Endodermal cell (in vitro differentiated cells): ENCODE measurements at regions not wholly inside any gene's neighbourhood (a gene's known extent, or its start where the extent isn't known, plus 50 kb on each side); places are given as distances from the start of the nearest gene placed in this dataset.

ENCODE experiments used
- DNase-seq: peaks from one replicate; pipeline ENCODE4 v3.0.0-alpha.2; 2017
- H3K27ac ChIP-seq: 2 replicates; pipeline ENCODE4 v1.5.1; 2013; ENCODE audit warnings: mild to moderate bottlenecking, low read depth, low read length, moderate library complexity
- H3K27me3 ChIP-seq: 2 replicates; pipeline ENCODE4 v1.6.1; 2013; ENCODE audit warnings: mild to moderate bottlenecking, low read length, moderate library complexity; ENCODE audit not compliant: insufficient read depth, control insufficient read depth, poor library complexity, severe bottlenecking
- H3K36me3 ChIP-seq: 2 replicates; pipeline ENCODE4 v1.7.0; 2013; ENCODE audit warnings: mild to moderate bottlenecking, low read length, moderate library complexity; ENCODE audit not compliant: control insufficient read depth, insufficient read depth
- H3K4me1 ChIP-seq: one replicate; pipeline ENCODE4 v1.7.0; 2013; ENCODE audit warnings: low read length; ENCODE audit not compliant: control insufficient read depth, insufficient read depth
- H3K4me3 ChIP-seq: 2 replicates; pipeline ENCODE4 v1.5.1; 2013; ENCODE audit warnings: mild to moderate bottlenecking, low read length, moderate library complexity
- H3K9ac ChIP-seq: 2 replicates; pipeline ENCODE4 v1.6.1; 2013; ENCODE audit warnings: mild to moderate bottlenecking, low read length, moderate library complexity; ENCODE audit not compliant: poor library complexity, severe bottlenecking; ENCODE audit errors: extremely low read depth
- H3K9me3 ChIP-seq: 2 replicates; pipeline ENCODE4 v1.6.1; 2013; ENCODE audit warnings: mild to moderate bottlenecking, low read length, moderate library complexity; ENCODE audit not compliant: control insufficient read depth
- H3K27ac Mint-ChIP-seq: 2 replicates; pipeline ENCODE4 v1.8.0; 2020; ENCODE audit warnings: mixed read lengths
- H3K27me3 Mint-ChIP-seq: 2 replicates; pipeline ENCODE4 v1.8.0; 2021; ENCODE audit warnings: mild to moderate bottlenecking, mixed read lengths; ENCODE audit not compliant: insufficient read depth
- H3K36me3 Mint-ChIP-seq: 2 replicates; pipeline ENCODE4 v1.8.0; 2020; ENCODE audit warnings: low read depth, mixed read lengths
- H3K4me1 Mint-ChIP-seq: 2 replicates; pipeline ENCODE4 v1.8.0; 2020; ENCODE audit warnings: mixed read lengths
- H3K4me3 Mint-ChIP-seq: 2 replicates; pipeline ENCODE4 v1.8.0; 2020; ENCODE audit warnings: mild to moderate bottlenecking, moderate library complexity, mixed read lengths
- H3K9me3 Mint-ChIP-seq: 2 replicates; pipeline ENCODE4 v1.8.0; 2020; ENCODE audit warnings: mild to moderate bottlenecking, mixed read lengths
- WGBS, 2 experiments: methylation state at CpG; one replicate each; pipeline versions ENCODE4 v1.1.5 to v1.1.7; 2013; ENCODE audit warnings: missing lambda C conversion rate in 2 of 2, mixed read lengths in 1 of 2; ENCODE audit not compliant: insufficient coverage in 1 of 2, insufficient read length in 1 of 2; 5-methylcytosine and 5-hydroxymethylcytosine counted together
- TF ChIP-seq, protein P1 (sequence below): fragments of 200-600 bp; sonication (generic); conservative IDR thresholded peaks from 2 replicates; pipeline ENCODE4 v1.5.0; 2021; ENCODE audit warnings: antibody characterized with exemption, mild to moderate bottlenecking

DNA sequence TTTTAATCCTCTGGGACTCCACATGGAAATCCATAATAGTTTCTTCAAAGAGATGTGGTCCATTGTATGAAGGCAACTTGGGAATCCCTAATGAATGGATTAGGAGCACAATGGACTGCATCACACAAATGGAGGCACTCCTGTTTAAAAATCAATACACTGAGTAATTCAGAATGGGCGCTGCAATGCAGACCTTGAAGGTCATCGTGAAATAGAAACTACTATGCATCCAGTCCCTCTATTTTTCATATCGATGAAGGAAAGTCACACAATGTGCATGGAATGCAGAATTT is 98.8 kb upstream of the EGFL6 start:
- H3K4me1 ChIP-seq = no peaks in the 10 kb centered on the region
- H3K4me1 Mint-ChIP-seq = no peaks in the 10 kb centered on the region
- no peak overlapping the region for H3K27ac Mint-ChIP-seq
- H3K4me3 ChIP-seq = no peak overlapping the region
- 100% methylated on average over 3 of the region's 3 CpGs; no CpG with 5 or more reads in 1 of the 2 experiments for WGBS, 2 experiments
- H3K36me3 Mint-ChIP-seq = no peaks in the 10 kb centered on the region
- H3K9ac ChIP-seq = no peak overlapping the region
- no peaks in the 10 kb centered on the region for H3K9me3 ChIP-seq
- no peak overlapping the region for H3K27ac ChIP-seq
- DNase-seq = no peak
- no peaks in the 10 kb centered on the region for H3K36me3 ChIP-seq
- peaks cover 45% of the 10 kb centered on the region for H3K9me3 Mint-ChIP-seq
- no peak overlapping the region for H3K4me3 Mint-ChIP-seq
- TF ChIP-seq, protein P1, sequence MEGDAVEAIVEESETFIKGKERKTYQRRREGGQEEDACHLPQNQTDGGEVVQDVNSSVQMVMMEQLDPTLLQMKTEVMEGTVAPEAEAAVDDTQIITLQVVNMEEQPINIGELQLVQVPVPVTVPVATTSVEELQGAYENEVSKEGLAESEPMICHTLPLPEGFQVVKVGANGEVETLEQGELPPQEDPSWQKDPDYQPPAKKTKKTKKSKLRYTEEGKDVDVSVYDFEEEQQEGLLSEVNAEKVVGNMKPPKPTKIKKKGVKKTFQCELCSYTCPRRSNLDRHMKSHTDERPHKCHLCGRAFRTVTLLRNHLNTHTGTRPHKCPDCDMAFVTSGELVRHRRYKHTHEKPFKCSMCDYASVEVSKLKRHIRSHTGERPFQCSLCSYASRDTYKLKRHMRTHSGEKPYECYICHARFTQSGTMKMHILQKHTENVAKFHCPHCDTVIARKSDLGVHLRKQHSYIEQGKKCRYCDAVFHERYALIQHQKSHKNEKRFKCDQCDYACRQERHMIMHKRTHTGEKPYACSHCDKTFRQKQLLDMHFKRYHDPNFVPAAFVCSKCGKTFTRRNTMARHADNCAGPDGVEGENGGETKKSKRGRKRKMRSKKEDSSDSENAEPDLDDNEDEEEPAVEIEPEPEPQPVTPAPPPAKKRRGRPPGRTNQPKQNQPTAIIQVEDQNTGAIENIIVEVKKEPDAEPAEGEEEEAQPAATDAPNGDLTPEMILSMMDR = no peak
- no peaks in the 10 kb centered on the region for H3K27me3 ChIP-seq
- no peaks in the 10 kb centered on the region for H3K27me3 Mint-ChIP-seq

DNA sequence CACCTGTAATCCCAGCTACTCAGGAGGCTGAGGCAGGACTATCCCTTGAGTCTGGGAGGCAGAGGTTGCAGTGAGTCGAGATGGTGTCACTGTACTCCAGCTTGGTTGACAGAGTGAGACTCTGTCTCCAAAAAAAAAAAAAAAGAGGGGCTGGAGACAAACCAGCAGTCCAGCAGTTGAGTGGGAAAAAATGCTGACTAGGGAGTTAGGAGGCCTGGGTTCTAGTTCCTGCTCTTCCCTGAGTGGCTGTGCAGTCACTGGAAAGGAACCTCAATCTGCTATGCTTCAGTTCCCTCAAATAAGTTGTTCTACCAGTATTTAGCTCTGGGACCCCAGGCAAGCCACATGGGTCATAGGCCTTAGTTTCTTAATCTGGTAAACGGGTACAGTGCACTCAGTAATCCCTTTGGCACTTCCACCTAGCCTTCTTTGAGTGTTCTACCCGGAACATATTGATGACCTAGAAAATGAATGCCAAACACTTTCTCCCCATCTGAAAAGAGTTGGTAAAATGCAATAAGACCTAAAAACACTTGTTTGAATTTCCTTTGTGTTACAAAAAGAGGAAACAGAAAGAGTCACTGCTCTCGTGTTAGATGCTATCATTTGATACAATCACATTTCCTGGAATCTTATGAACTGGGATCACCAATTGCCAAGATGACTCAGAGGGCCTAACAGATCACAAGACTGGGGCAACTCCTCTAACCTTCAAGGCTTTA is 99.3 kb upstream of the EGFL6 start:
- TF ChIP-seq, protein P1 = no peak
- no peak for DNase-seq
- H3K27ac ChIP-seq = no peak overlapping the region
- H3K4me3 ChIP-seq = no peak overlapping the region
- H3K27me3 Mint-ChIP-seq = no peaks in the 10 kb centered on the region
- H3K27ac Mint-ChIP-seq = no peak overlapping the region
- peaks cover 46% of the 10 kb centered on the region for H3K9me3 Mint-ChIP-seq
- H3K4me3 Mint-ChIP-seq = no peak overlapping the region
- no peaks in the 10 kb centered on the region for H3K27me3 ChIP-seq
- H3K9ac ChIP-seq = no peak overlapping the region
- H3K36me3 Mint-ChIP-seq = no peaks in the 10 kb centered on the region
- H3K36me3 ChIP-seq = no peaks in the 10 kb centered on the region
- no peaks in the 10 kb centered on the region for H3K9me3 ChIP-seq
- no peaks in the 10 kb centered on the region for H3K4me1 Mint-ChIP-seq
- 93 to 100% methylated on average over 1 to 4 of the region's 4 CpGs for WGBS, 2 experiments
- H3K4me1 ChIP-seq = no peaks in the 10 kb centered on the region

DNA sequence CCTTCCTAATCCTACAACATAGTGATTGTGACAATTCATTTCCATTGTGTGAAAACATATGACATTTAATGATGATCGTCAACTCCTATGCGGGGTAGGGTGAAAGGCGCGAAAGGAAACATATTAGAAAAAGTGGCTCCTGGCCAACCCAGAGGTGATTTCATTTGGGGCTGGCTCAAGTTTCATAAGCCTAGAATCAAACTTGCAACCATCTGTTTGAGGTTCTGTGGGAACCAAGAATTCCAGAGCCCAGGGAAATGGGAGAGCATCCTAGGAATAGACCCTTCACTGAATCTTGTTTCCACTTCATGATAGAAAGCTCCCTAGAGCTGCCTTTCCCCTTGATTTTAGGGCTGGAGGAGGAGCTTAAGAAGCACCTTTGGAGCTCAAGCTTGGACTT is 101.3 kb upstream of the EGFL6 start:
- Mint-ChIP-seq H3K4me1 (no peaks in the 10 kb centered on the region), H3K36me3 (no peaks in the 10 kb centered on the region), H3K27ac (no peak overlapping the region), H3K4me3 (no peak overlapping the region), H3K27me3 (no peaks in the 10 kb centered on the region), H3K9me3 (peaks cover 59% of the 10 kb centered on the region)
- no peaks in the 10 kb centered on the region for H3K27me3 ChIP-seq
- H3K9ac ChIP-seq = no peak overlapping the region
- no peak overlapping the region for H3K4me3 ChIP-seq
- WGBS, 2 experiments = 99% methylated on average over 4 of the region's 4 CpGs; no CpG with 5 or more reads in 1 of the 2 experiments
- H3K9me3 ChIP-seq = no peaks in the 10 kb centered on the region
- no peaks in the 10 kb centered on the region for H3K4me1 ChIP-seq
- H3K27ac ChIP-seq = no peak overlapping the region
- H3K36me3 ChIP-seq = no peaks in the 10 kb centered on the region
- TF ChIP-seq, protein P1 = no peak
- DNase-seq = no peak
